GM13977 (cell line): ENCODE measurements at regions not wholly inside any gene's neighbourhood (a gene's known extent, or its start where the extent isn't known, plus 50 kb on each side); places are given as distances from the start of the nearest gene placed in this dataset.

Source experiments
- DNase-seq: peaks from one replicate; pipeline ENCODE4 v3.0.0; 2012; ENCODE audit warnings: low spot score
- CTCF ChIP-seq: IDR thresholded peaks from 2 replicates; pipeline ENCODE4 v1.5.1; 2012; ENCODE audit warnings: mild to moderate bottlenecking, control low read depth; ENCODE audit not compliant: insufficient read depth; ENCODE audit errors: extremely low read depth, missing control alignments
- in situ Hi-C: fragments of 300-500 bp; cut with MboI; formaldehyde crosslinking; loops from one replicate; pipeline ENCODE4 v1.12.0; 2022; ENCODE audit warnings: low sequenced_read_pairs, low pct_unique_long_range_greater_than_20kb, mixed read lengths, inconsistent platforms; ENCODE audit not compliant: unreplicated experiment

GRCh38 chr12:68420225-68421010 is 88.3 kb upstream of the MDM1 start:
- in situ Hi-C loops: no loop called here
- no peak for DNase-seq
- no peak for TF ChIP-seq CTCF

- no peak for DNase-seq
- no peak for TF ChIP-seq CTCF
- in situ Hi-C loops: no loop called here
These were observed 90.0 kb upstream of the MDM1 start for GRCh38 chr12:68422159-68422558.

GRCh38 chr12:68422956-68423574 is 90.9 kb upstream of the MDM1 start:
- in situ Hi-C loops: no loop called here
- no peak for DNase-seq
- no peak for TF ChIP-seq CTCF

GRCh38 chr12:68425998-68426397 is 93.8 kb upstream of the MDM1 start:
- DNase-seq: no peak
- no peak for TF ChIP-seq CTCF

GRCh38 chr12:68428211-68428610 is 96.0 kb upstream of the MDM1 start:
- in situ Hi-C loops: no loop called here
- TF ChIP-seq CTCF: no peak
- no peak for DNase-seq

More at GRCh38 chr12:68425998-68426397, 93.8 kb upstream of the MDM1 start:
- in situ Hi-C loops: no loop called here

- peak; percentile 5 for TF ChIP-seq CTCF
- in situ Hi-C loops: no loop called here
- no peak for DNase-seq
These were observed 96.8 kb upstream of the MDM1 start for GRCh38 chr12:68428724-68429501.
